RWPE2 (cell line): ENCODE measurements at regions not wholly inside any gene's neighbourhood (a gene's known extent, or its start where the extent isn't known, plus 50 kb on each side); places are given as distances from the start of the nearest gene placed in this dataset.

Experiments used
- ATAC-seq: fragments of 200-7000 bp; cut with Tn5 transposase; 3 replicates; pipeline ENCODE4 v1.9.1; 2021; ENCODE audit warnings: low read depth
- DNase-seq: peaks from one replicate; pipeline ENCODE4 v3.0.0-alpha.2; 2020; ENCODE audit warnings: low spot score
- H3K27ac ChIP-seq: fragments of 450-650 bp; 2 replicates; pipeline ENCODE4 v1.5.1; 2017; ENCODE audit warnings: mild to moderate bottlenecking; ENCODE audit not compliant: poor library complexity, severe bottlenecking
- H3K27me3 ChIP-seq: fragments of 250-450 bp; sonication (Bioruptor Pico); 2 replicates; pipeline ENCODE4 v1.5.1; 2021; ENCODE audit warnings: mild to moderate bottlenecking, moderate library complexity; ENCODE audit not compliant: insufficient read depth, poor library complexity, severe bottlenecking
- H3K36me3 ChIP-seq: fragments of 250-450 bp; sonication (Bioruptor Pico); 2 replicates; pipeline ENCODE4 v1.5.1; 2020; ENCODE audit warnings: low read depth, mild to moderate bottlenecking, moderate library complexity
- H3K4me1 ChIP-seq: fragments of 250-450 bp; sonication (Bioruptor Pico); 2 replicates; pipeline ENCODE4 v1.5.1; 2021; ENCODE audit warnings: mild to moderate bottlenecking, moderate library complexity; ENCODE audit not compliant: insufficient read depth, poor library complexity, severe bottlenecking
- H3K4me3 ChIP-seq: fragments of 250-450 bp; sonication (Bioruptor Pico); 2 replicates; pipeline ENCODE4 v1.5.1; 2021; ENCODE audit warnings: mild to moderate bottlenecking, moderate library complexity; ENCODE audit not compliant: severe bottlenecking
- H3K9me3 ChIP-seq: fragments of 250-450 bp; sonication (Bioruptor Pico); 2 replicates; pipeline ENCODE4 v1.5.1; 2021; ENCODE audit warnings: mild to moderate bottlenecking, moderate library complexity; ENCODE audit not compliant: severe bottlenecking
- TF ChIP-seq, protein P1 (sequence below): fragments of 450-650 bp; IDR thresholded peaks from one replicate; pipeline ENCODE4 v1.5.1; 2017; ENCODE audit warnings: mild to moderate bottlenecking, moderate library complexity; ENCODE audit not compliant: poor library complexity, severe bottlenecking

DNA sequence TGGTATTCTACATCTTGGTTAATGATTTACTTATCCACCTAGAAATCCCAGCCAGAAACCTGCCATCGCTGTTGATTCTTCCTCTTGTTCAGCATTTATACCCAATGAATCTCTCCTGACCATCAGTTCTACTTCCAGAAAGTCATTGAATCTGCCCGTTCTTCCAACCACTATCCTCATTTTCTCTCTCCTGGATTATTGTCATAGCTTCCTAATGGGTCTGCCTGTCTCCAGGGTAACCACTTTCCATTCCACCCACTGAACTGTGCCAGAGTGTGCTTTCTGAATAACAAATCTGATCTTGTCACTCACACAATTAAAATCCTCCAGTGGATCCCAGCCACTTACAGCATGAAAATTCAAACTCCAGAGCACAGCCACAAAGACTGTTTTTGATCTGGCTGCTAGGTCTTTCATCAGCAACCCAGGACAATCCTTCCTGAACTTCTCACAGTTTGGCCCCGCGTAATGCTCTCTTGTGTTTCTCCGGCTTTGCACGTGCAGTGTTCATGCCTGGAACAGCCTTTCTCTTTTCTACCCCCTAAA is 330.6 kb downstream of the SPRY2 start:
- Histone ChIP-seq H3K36me3 (no peaks in the 10 kb centered on the region), H3K4me1 (no peaks in the 10 kb centered on the region), H3K4me3 (no peak overlapping the region), H3K27me3 (no peaks in the 10 kb centered on the region), H3K9me3 (no peaks in the 10 kb centered on the region), H3K27ac (no peak overlapping the region)
- TF ChIP-seq, protein P1, sequence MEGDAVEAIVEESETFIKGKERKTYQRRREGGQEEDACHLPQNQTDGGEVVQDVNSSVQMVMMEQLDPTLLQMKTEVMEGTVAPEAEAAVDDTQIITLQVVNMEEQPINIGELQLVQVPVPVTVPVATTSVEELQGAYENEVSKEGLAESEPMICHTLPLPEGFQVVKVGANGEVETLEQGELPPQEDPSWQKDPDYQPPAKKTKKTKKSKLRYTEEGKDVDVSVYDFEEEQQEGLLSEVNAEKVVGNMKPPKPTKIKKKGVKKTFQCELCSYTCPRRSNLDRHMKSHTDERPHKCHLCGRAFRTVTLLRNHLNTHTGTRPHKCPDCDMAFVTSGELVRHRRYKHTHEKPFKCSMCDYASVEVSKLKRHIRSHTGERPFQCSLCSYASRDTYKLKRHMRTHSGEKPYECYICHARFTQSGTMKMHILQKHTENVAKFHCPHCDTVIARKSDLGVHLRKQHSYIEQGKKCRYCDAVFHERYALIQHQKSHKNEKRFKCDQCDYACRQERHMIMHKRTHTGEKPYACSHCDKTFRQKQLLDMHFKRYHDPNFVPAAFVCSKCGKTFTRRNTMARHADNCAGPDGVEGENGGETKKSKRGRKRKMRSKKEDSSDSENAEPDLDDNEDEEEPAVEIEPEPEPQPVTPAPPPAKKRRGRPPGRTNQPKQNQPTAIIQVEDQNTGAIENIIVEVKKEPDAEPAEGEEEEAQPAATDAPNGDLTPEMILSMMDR, result no peak
- no peak for DNase-seq
- no peak for ATAC-seq

DNA sequence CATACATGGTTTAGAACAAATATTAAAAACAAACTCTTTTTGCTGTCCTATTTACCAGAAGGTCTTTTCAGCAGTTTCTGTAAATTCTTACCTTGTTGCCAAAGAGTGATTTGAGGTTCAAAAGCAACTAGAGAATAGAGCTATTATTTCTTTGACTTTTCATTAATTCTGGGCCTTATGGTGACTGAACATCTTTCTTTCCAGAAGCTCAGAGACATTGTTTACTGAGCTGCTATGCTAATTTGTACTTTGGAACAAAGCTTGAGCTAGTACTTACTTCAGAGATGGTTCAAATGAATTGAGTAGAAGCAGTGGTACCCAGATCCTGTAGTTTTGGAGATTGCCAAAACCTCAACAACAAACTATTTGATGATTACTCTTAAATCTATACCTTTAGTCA is 331.2 kb downstream of the SPRY2 start:
- Histone ChIP-seq H3K27me3 (no peaks in the 10 kb centered on the region), H3K4me3 (no peak overlapping the region), H3K4me1 (no peaks in the 10 kb centered on the region), H3K27ac (no peak overlapping the region), H3K36me3 (no peaks in the 10 kb centered on the region), H3K9me3 (no peaks in the 10 kb centered on the region)
- no peak for ATAC-seq
- TF ChIP-seq, protein P1, result no peak
- no peak for DNase-seq

DNA sequence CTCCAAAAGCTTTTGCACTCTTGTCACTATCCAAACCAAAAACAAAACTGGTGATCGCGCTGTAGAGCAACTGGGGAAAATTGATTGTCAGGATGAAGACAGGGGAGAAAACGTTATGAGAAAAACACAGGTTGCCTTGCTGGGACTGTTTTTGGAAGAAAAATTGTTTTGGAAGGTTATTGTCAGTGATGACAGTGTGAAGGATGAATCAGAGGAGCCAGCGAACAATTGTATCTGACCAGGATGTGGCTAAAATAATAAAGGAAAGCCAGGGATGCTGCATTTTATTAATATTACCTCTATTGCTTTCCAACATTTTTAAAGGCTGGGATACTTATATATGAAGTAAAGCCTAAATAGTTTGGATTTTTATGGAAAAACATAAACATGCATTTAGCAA is 334.0 kb downstream of the SPRY2 start:
- H3K27ac ChIP-seq, result no peak overlapping the region
- DNase-seq (no peak), ATAC-seq (no peak)
- H3K27me3 ChIP-seq, result no peaks in the 10 kb centered on the region
- TF ChIP-seq, protein P1, result no peak
- no peaks in the 10 kb centered on the region for H3K4me1 ChIP-seq
- no peaks in the 10 kb centered on the region for H3K9me3 ChIP-seq
- no peaks in the 10 kb centered on the region for H3K36me3 ChIP-seq
- no peak overlapping the region for H3K4me3 ChIP-seq

DNA sequence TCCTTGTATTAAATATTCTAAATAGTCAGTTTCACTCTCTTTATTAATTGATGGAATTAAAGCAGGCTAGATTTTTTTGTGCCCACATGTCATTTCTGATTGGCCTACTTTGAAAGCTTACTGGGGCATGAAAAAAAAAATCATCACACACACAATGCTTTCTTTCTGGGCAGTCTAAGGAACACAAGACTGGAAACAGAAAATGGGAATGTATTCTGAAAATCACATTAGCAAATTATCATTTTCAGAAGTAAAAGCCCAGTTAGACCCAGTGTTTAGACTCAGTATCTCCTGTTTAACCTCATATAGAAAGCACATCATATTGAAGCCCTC is 339.4 kb downstream of the SPRY2 start:
- no peak for DNase-seq
- Histone ChIP-seq H3K27me3 (no peaks in the 10 kb centered on the region), H3K4me1 (no peaks in the 10 kb centered on the region), H3K27ac (no peak overlapping the region), H3K36me3 (no peaks in the 10 kb centered on the region), H3K4me3 (no peak overlapping the region), H3K9me3 (no peaks in the 10 kb centered on the region)
- ATAC-seq, result no peak
- TF ChIP-seq, protein P1, result no peak

DNA sequence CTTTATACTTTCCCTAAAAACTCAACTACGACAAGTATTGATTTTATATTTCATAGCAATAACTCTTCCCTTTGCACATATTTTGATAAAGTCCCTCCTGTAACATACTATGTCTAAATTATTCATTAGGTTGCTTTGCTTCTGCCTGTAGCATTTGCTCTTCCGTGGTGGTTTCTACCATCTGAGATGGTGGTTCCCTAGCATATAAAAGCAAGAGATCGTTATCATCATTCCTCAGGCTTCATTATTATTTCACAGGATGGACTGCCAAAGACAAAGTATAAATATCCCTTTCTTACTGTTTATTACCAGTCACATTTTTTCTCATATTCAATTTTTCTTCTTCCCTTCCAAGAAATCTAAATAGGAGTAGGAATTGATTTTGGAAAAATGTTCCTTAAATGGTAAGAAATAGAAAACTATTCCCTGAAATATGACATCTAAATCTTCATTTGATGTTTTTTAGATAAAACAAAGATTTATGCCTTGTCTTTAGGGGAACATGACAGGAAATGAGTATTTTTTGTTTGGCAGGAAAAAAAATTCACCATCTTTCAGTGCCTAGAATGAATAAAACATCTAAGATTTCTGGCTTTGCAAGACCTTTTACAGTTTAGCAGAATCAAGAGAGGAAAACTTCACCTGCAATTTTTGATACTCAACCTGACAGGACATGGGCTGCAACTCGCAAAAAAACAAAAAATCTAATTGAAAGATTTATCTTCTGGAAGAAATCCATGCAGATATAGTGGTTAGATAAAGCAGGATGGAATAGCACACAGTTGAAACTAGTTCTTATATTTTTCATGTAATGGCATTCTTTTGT is 340.0 kb downstream of the SPRY2 start:
- no peak for DNase-seq
- H3K4me1 ChIP-seq, result no peaks in the 10 kb centered on the region
- no peaks in the 10 kb centered on the region for H3K36me3 ChIP-seq
- TF ChIP-seq, protein P1, result no peak
- H3K27ac ChIP-seq, result no peak overlapping the region
- H3K9me3 ChIP-seq, result no peaks in the 10 kb centered on the region
- H3K4me3 ChIP-seq, result no peak overlapping the region
- no peaks in the 10 kb centered on the region for H3K27me3 ChIP-seq
- no peak for ATAC-seq
